GM10266 (cell line): ENCODE measurements at regions not wholly inside any gene's neighbourhood (a gene's known extent, or its start where the extent isn't known, plus 50 kb on each side); places are given as distances from the start of the nearest gene placed in this dataset.
"Not testable (repeated sequence)": the region's sequence is repeated elsewhere in the genome, so short reads cannot be mapped to it uniquely, and the experiment has no call there.

Source experiments
- DNase-seq: peaks from one replicate; pipeline ENCODE4 v3.0.0; 2012; ENCODE audit errors: extremely low spot score
- TF ChIP-seq, protein P1 (sequence below): IDR thresholded peaks from 2 replicates; pipeline ENCODE4 v1.5.1; 2012; ENCODE audit warnings: mild to moderate bottlenecking, low read depth; ENCODE audit not compliant: control insufficient read depth, insufficient read depth; ENCODE audit errors: missing control alignments

GRCh38 chrX:55924574-55924973 is 207.0 kb downstream of the RRAGB start:
- TF ChIP-seq, protein P1, sequence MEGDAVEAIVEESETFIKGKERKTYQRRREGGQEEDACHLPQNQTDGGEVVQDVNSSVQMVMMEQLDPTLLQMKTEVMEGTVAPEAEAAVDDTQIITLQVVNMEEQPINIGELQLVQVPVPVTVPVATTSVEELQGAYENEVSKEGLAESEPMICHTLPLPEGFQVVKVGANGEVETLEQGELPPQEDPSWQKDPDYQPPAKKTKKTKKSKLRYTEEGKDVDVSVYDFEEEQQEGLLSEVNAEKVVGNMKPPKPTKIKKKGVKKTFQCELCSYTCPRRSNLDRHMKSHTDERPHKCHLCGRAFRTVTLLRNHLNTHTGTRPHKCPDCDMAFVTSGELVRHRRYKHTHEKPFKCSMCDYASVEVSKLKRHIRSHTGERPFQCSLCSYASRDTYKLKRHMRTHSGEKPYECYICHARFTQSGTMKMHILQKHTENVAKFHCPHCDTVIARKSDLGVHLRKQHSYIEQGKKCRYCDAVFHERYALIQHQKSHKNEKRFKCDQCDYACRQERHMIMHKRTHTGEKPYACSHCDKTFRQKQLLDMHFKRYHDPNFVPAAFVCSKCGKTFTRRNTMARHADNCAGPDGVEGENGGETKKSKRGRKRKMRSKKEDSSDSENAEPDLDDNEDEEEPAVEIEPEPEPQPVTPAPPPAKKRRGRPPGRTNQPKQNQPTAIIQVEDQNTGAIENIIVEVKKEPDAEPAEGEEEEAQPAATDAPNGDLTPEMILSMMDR: no peak
- no peak for DNase-seq

DNA sequence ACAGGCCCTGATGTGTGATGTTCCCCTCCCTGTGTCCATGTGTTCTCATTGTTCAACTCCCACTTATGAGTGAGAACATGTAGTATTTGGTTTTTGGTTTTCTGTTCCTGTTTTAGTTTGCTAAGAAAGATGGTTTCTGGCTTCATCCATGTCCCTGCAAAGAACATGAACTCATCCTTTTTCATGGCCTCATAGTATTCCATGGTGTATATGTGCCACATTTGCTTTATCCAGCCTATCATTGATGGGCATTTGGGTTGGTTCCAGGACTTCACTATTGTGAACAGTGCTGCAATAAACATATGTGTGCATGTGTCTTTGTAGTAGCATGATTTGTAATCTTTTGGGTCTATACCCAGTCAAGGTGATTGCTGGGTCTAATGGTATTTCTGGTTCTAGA is 211.0 kb downstream of the RRAGB start:
- not testable (repeated sequence) for DNase-seq
